ENCODE measurements at regions not wholly inside any gene's neighbourhood (a gene's known extent, or its start where the extent isn't known, plus 50 kb on each side); places are given as distances from the start of the nearest gene placed in this dataset.

- TF ChIP-seq CTCF (IDR thresholded peaks at IDR 0.05; ENCODE audit: poor library complexity) (no peak), EZH2phosphoT487 (IDR thresholded peaks at IDR 0.05; ENCODE audit: low read depth, severe bottlenecking, unreplicated experiment) (no peak)
Measured at GRCh38 chr2:128821010-128821409, 502.3 kb upstream of the HS6ST1 start.
